ENCODE measurements at regions not wholly inside any gene's neighbourhood (a gene's known extent, or its start where the extent isn't known, plus 50 kb on each side); places are given as distances from the start of the nearest gene placed in this dataset.

GRCh38 chr13:82947191-82947621 is 935.1 kb downstream of the SLITRK1 start:
- TF ChIP-seq POLR2A (IDR thresholded peaks at IDR 0.05) (no peak), CTCF (IDR thresholded peaks at IDR 0.05) (no peak)
